8988T (cell line): ENCODE measurements at regions not wholly inside any gene's neighbourhood (a gene's known extent, or its start where the extent isn't known, plus 50 kb on each side); places are given as distances from the start of the nearest gene placed in this dataset.

ENCODE experiments used
- DNase-seq: peaks from one replicate; pipeline ENCODE4 v3.0.0; 2011

DNA sequence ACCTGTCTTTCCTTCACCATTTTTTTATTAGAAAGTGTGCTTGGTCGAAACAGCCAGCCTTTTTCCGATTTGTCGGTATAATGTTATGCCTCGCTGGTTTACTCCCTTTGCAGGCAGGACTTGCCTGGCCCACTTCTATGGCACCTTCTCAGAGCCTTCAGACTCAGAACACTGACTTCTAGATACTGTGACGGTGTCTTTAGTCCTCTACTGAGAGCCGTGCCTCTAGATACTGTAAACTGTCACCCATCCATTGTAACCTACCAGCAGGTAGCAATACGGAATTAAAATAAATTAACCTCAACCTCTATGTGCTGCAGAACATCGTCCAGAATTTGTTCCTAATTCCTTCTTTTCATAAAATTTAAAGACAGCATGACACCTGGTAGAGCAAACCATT lies 247.7 kb upstream of the TTC14 start:
- DNase-seq, result no peak

DNA sequence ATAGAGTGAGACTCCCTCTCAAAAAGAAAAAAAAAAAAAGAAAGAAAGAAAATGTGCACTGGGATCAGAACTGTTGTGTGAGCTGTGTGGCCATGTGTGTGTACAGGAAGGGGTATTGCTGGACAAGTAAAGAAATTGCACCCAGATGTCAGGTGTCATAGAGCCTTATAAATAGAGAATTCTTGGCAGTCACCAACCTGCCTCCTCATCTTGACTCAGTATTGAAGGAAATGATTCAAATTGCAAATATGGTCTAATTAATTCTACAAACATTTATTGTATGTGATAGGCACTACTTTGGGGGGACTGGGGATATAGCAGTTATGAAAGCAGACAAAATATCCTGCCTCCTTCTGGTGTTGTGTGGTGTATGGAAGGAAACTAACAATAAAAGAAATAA lies 243.8 kb upstream of the TTC14 start:
- no peak for DNase-seq

DNA sequence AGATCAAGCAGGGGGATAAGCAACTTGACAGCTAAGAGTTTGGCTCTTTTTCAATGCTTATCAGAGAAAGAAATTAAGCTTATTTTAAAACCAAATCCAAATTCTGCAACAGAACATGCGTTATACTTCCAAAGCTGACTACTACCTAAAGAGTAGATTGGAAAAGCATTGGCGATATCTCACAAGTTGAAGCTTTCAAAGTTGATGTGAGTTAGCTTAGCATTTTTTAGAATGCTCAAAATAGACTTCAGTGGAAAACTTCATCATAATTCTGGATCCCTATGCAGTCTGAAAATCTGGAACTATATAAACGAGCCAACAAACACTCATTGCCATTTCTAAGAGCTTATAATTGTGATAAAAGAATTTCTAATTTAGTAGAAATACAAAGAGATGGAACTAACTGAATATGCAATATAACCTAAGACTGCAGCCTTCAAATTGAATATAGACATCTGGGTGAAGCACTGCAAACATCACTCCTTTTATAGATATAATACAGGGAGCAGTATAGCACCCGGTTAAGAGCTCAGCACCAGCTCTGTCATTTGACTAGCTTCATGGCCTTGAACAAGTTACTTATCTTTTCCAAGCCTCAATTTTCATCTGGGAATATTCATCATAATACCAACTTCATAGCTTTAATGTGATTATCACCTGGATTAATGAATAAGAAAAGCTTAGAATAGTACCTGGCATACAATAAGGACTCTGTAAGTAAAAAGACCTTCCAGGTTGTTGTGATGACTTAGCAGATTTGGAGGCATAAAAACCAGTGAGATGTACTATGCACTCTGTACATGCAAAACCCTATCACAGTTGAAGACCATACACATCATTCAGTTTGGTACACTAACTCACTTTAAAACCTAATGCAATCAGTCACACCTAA lies 242.7 kb upstream of the TTC14 start:
- no peak for DNase-seq

DNA sequence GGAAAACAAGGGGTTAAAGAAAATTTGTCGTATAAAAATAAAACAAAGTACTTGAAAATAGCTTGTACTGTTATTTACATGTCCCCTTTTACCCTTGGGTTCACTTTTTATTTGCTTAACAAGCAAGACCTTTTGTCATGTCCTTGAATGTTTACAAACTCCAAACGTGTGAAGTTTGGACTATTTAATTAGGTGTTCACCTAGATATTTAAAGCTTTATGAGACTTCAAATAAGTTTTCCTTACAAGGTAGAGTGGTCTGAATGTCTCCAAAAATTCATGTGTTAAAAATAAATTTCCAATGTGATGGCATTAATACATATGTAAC lies 242.0 kb upstream of the TTC14 start:
- no peak for DNase-seq

DNA sequence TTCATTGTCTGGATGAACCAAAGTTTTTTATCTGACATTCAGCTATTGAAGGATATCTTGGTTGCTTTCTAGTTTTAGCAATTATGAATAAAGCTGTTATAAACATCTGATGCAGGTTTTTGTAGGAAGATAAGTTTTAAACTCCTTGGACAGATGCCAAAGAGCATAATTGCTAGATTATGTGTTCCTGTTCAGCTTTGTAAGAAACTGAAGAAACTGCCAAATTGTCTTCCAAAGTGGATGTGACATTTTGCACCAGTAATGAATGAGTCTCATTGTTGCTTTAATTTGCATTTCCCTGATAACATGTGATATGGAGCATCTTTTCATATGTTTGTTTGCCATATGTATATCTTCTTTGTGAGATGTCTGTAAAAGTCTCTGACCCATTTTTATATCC lies 239.9 kb upstream of the TTC14 start:
- DNase-seq, result no peak

DNA sequence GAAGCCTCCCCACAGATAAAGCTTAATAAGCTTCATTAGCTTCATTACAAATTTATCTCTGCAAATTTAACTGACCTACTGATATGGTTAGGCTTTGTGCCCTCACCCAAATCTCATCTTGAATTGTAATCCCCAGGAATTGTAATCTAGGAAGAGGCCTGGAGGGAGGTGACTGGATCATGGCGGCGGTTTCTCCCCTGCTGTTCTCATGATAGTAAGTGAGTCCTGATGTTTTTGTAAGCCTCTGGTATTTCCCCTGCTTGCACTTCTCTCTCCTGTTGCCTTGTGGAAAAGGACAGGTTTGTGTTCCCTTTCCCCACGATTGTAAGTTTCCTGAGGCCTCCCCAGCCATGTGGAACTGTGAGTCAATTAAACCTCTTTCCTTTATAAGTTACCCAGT lies 226.1 kb upstream of the TTC14 start:
- DNase-seq, result no peak

DNA sequence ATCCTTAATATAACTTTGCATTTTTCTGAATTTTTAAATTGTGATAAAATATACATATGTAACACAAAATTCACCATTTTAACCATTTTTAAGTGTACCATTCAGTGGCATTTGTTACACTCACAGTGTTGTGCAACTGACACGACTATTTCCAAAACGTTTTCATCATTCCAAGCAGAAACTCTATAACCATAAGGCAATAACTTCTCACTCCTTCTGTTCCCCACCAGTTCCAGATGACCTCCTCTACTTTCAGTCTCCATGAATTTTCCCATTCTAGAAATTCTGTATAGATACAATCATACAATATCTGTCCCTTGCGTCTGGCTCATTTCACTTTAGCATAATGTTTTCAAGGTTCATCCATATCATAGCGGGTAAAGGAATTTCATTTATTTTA lies 223.5 kb upstream of the TTC14 start:
- no peak for DNase-seq

DNA sequence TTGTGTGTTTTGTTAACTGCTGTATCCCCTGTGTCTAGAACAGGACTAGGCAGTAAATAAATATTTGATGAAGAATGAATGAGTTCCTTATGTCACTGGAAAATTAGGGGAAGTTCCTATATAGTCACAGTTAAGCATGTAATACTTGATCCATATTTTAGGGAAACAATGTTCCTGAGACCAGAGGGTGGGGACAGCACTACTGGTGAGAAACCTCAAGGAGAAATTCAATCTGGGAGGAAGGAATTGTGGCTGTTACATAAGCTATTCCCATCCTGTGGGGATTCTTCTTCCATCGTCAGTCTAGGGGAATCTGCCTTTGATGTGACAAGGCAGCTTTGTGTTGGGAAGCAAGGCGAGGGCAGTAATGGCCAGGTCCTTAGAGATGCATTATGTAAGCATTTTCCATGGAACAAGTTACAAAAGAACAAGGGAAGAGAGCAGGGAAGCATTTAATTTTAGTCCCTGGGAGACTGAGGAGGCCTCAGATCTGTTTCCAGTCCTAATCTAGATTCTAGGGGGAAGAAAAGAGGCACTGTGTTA lies 219.3 kb upstream of the TTC14 start:
- DNase-seq, result no peak

DNA sequence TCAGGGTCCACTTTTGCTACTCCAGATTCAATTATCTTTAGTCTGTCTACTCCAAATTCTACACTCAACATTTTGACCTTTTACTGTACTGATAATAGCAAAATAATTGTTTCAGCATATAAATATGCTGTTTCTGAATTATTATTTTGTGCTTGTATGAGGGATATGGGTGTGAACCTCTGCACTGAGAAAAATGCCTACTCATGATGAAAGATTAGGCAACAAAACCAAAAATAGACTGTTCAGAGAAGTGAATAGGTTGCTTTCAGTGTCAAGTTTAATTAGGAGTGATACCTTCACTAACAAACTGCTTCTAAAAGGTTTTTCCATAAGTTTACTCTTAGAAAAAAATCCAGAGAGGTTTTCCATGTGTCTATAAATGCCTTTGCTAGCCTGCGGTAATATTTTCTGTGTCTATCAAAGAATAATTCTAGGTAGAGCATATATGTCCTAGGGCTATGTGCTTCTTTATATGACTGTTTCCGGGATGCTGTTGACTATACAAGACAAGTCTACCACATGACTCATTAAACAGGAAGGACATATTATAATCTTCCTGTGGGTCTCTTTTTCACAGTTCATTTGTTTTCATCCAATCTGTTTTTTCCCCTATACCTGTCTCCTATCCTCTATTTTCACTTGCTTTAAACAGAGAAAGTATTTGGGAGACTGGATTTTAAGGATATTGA lies 218.5 kb upstream of the TTC14 start:
- DNase-seq, result no peak

DNA sequence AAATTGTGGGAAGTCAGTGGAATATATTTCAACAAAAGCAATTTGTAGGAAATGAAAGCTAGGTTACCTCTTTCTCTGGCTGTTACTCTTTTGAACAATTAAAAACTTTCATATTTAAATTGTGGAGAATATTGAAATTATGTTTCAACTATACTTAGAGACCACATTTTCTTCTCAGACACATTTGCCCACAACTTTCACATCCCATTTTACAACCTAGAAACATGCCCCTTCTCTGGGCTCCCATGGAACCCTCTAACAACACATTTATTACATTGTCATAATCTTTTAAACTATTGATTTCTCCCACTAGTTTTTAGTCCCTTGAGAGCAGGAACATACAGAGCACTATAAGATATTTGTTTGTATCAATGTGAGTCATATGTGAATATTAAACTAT lies 211.7 kb upstream of the TTC14 start:
- DNase-seq, result no peak

DNA sequence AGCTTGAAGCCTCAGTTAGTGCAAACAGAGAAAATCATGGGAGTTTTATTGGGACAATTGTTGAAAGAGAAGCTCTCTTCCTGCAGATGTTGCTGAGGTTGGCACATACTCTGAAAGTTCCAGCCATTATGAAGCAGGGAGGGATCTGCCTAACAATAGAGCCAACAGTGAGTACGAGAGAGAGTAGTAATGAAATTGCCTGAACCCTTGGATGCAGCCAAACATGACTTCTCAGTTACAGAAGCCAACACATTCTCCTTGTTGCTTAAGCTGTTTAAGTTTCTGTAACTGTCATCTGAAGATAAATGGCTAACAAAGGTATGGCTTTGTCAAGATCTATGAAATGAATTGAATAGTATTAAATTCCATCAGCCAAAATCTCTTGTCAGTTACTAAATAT lies 211.0 kb upstream of the TTC14 start:
- DNase-seq, result no peak

DNA sequence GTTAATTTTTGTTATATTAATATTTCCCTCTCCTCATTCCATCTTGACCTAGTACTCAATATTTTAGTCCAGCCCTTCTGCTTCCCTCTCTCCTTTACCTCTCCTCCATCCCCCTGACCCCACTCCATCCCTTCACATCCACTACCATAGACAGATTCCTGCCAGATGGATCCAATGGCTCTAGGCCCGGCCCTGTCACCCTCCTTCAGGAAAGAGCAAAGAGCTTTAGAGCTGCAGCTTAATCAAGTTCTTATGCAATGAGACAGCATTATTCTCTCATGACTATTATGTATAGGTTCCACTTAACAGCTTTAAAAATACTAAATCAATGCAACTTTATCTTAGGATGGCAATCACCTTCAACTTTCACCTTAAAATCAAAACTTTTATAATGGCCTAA lies 200.7 kb upstream of the TTC14 start:
- no peak for DNase-seq

DNA sequence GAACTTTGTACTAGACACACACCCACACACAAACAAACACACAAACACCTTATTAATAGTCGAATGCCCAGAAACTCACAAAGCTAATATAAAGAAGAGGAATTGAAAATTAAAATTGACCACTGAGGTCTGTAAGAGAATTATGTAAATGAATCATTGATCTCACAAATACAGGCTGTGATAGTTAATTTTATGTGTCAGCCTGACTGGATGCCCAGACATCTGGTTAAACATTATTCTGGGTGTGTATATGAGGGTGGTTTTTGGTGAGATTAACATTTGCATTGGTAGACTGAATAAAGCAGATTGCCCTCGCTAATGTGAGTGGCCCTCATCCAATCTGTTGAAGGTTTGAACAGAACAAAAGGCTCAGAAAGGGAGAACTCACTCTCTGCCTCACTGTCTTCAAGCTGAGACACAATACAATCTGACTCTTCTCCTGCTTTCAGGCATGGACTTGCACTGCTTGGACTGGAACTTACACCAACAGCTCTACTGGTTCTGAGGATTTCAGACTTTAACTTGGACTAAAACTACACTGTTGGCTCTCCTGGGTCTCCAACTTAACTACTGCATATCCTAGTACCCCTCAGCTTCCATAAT lies 199.4 kb upstream of the TTC14 start:
- no peak for DNase-seq

DNA sequence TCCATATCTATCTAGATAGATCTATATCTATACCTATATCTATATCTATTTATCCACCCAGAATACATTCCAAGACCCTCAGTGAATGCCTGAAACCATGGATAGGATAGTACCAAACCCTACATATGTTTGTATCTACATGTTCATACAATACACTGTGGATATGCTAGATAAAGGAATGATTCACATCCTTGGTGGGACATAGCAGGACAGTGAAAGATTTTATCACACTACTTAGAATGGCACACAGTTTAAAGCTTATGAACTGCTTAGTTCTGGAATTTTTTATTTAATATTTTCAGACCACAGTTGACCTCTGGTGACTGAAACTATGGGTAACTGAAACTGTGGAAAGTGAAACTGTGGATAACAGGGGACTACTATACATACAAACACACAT lies 198.8 kb upstream of the TTC14 start:
- DNase-seq, result no peak

DNA sequence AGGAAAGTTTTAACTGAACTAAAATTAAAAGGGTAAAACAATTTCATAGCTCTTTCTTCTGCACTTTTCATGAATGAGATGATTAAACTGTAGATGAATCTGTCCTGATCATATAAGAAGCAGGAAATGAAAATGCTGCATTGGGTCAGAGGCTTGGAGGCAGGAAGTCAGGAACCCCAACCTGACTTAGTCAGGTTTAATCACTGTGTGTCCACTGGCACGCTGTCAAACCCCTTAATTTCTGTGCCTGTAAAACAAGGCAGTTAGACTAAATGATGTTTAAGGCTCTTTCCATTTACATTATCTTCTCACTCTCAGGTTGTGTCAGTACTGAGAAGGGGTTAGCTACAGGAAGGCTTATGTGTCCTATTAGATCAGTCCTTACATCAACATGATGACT lies 193.3 kb upstream of the TTC14 start:
- DNase-seq, result no peak

DNA sequence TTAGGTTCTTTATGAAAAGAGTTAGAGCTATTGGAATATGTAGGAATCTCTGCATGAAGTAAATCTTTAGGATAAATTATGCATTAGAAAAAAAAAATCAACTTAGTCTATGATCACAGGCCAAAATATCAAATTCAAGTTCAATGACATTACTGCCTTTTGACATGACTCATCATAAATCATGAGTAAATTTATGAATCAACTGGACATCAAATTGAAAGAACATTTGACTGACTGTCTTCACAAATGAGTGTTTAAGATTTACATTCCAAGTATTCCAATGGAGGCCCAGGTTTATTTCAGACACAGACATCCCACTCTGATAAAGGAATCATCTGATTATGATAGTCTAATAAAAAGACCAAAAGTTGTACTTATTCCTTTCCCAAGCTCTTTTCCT lies 192.8 kb upstream of the TTC14 start:
- DNase-seq, result no peak

DNA sequence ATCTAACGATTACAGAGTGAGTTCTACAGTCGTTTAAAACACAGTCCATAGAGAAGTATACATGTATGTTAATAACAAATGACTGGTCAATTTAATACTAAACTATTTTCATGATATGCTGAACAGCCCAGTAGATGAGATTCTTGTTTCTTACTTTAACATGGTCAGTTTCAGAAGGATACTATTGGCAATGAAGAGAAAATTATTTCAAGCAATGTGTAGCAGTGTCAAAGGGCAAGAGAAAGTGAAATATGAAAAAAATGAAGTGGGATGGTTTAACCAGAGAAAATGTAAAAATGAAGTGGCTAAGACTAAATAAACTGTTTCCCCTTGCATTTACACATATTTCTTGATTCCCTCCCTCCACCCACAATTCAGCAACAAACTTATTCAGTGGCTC lies 192.1 kb upstream of the TTC14 start:
- no peak for DNase-seq

DNA sequence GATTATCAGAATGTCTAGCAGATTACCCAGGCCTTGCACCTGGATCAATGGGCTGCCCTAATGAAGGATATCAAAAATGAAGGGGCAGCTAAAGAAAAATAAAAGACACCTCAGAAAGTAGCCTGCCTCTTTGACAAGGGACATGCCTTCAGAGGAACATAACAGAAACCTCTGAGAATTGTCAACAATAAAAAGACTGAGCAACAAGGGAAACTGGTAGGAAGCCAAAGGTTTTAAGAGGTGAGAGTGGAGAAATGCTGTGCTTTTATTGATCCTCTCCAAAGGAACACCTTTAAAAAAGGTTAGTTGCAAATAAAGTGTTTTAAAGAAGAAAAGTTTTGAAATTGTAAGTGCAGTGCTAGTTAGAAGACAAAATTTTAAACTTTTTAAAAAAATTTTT lies 187.8 kb upstream of the TTC14 start:
- no peak for DNase-seq

DNA sequence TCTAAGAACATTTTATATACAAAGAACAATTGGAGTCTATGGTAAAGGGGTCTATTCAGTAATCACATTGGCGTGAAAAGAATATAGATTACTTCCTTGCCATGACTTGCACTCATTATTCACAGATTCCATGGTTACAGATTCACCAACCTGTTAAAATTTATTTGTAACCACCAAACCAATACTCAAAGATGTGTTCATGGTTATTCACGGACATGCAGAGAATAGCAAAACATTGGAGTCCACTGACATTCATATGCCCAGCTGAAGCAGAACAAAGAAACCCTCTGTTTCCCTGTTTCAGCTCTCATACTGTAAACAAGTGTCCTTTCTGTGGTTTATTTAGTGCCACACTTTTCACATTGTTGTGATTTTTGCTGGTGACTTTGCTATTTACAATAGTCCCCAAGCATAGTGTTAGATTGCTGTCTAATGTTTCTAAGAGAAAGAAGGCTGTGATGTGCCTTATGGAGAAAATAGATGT lies 185.8 kb upstream of the TTC14 start:
- DNase-seq, result no peak

DNA sequence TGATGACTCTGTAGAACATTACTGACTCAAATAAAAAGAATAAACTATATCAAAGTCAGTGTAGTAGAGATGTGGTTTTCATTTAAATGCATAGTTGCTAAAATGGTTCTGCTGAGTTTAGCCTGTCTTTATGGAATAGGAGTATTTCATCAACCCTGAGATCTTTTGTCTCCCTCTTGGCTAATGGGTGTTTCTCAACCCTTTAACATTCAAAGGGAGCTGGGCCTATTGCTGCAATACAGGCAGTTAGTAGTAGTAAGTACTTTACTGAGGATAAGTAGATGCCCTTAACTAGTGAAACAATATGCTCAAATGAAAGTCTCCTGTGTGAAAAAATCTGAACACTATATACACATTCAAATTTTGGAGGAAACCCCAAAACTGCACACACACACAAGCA lies 184.7 kb upstream of the TTC14 start:
- no peak for DNase-seq

DNA sequence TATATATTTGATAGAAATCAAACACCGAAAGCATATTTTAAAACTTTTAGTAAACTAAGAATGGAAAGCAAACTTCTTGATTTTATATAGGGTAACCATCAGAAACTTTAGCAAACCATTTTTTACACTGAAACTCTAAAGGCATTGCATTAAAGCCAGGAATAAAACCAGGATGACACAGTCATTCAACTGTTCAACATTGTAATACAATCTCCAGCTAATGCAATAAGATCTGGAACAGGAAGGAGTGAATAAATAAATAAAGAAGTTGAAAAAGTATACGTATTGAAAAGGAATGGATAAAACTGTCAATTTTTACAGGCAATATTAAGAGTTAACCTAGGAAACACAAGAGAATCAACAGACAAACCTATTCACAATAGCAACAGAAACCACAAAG lies 181.9 kb upstream of the TTC14 start:
- no peak for DNase-seq

DNA sequence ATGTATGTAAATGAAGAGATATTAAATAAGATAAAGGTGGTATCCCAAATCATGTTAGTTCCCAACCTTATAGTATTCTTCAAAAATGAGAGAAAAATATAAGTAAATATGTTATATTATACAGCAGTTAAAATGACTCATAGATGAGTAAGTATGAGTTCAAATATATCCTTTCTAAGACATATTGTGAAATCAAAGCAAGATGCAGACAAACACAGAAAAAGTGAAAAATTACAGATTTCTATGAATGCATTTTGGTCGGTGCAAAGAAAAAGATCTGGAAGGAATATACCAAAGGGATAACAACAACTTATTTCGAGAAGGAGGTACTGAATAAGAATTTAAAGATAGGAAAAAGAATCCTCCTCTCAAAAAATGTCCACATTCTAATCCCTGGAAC lies 181.2 kb upstream of the TTC14 start:
- no peak for DNase-seq

DNA sequence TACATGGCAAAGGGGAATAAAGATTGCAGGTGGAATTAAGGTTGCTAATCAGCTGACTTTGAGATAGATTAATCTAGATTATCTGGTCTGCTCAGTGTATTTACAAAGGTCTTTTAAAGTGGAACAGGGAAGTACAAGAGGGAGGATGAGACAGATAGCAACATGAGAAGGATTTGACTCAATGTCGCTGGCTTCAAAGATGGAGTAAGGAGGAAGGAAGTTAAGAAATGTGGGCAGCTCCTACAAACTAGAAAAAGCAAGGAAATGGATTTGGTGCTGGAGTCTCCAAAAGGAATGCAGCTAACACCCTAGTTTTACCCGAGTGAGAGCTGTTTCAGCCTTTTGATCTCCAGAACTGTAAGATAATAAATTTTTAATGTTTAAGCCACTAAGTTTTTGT lies 180.7 kb upstream of the TTC14 start:
- no peak for DNase-seq

DNA sequence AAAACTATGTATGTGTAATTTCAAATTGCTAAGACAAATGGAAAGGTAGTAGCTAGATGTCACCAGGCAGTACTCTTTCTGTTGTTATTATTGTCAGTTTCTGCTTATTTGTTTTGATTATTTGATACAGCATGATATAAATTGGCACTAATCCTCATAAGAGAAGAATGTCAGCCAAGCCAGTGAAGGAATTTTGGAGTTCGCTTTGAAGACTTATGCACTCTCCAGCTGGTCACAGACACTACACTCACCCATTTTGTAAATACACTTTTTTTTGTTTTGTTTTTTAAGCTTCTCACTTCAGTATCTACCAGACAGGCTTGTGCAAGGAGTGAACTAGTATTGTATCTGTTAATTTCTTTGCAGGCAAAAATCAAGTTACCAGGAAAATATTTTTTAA lies 180.2 kb upstream of the TTC14 start:
- no peak for DNase-seq
